ENCODE measurements at regions not wholly inside any gene's neighbourhood (a gene's known extent, or its start where the extent isn't known, plus 50 kb on each side); places are given as distances from the start of the nearest gene placed in this dataset.

- TF ChIP-seq CTCF (IDR thresholded peaks at IDR 0.05) (no peak), EZH2 (IDR thresholded peaks at IDR 0.05) (no peak), EZH2phosphoT487 (IDR thresholded peaks at IDR 0.05) (no peak)
Observed at GRCh38 chr2:40740419-40740818, 288.5 kb upstream of the SLC8A1 start.

All from neural progenitor cell (in vitro differentiated cells).